ENCODE measurements at regions not wholly inside any gene's neighbourhood (a gene's known extent, or its start where the extent isn't known, plus 50 kb on each side); places are given as distances from the start of the nearest gene placed in this dataset.
"Not testable (repeated sequence)": the region's sequence is repeated elsewhere in the genome, so short reads cannot be mapped to it uniquely, and the experiment has no call there.

- no peak overlapping the region for H3K9ac ChIP-seq (ENCODE audit: low read length)
- no peak overlapping the region for H3K4me3 ChIP-seq (ENCODE audit: low read length)
- no peaks in the 10 kb centered on the region for H3K36me3 ChIP-seq (ENCODE audit: control insufficient read depth, insufficient read depth, low read length)
- H3K4me1 ChIP-seq (ENCODE audit: control insufficient read depth, insufficient read depth, low read length): no peaks in the 10 kb centered on the region
- no peak overlapping the region for H3K27ac ChIP-seq (ENCODE audit: low read depth, low read length)
- H3K27me3 ChIP-seq (ENCODE audit: control insufficient read depth, insufficient read depth, low read length): no peaks in the 10 kb centered on the region
These were observed 110.8 kb downstream of the PSMG1 start for GRCh38 chr21:39072468-39072867.

GRCh38 chr21:39071623-39072214 lies 111.5 kb downstream of the PSMG1 start:
- no peak overlapping the region for H3K27ac ChIP-seq (ENCODE audit: low read depth, low read length)
- H3K9ac ChIP-seq (ENCODE audit: low read length): no peak overlapping the region
- H3K4me3 ChIP-seq (ENCODE audit: low read length): no peak overlapping the region
- H3K4me1 ChIP-seq (ENCODE audit: control insufficient read depth, insufficient read depth, low read length): no peaks in the 10 kb centered on the region
- H3K27me3 ChIP-seq (ENCODE audit: control insufficient read depth, insufficient read depth, low read length): no peaks in the 10 kb centered on the region
- no peaks in the 10 kb centered on the region for H3K36me3 ChIP-seq (ENCODE audit: control insufficient read depth, insufficient read depth, low read length)

- H3K4me1 ChIP-seq (ENCODE audit: control insufficient read depth, insufficient read depth, low read length); H3K27me3 ChIP-seq (ENCODE audit: control insufficient read depth, insufficient read depth, low read length): not testable (repeated sequence)
These were observed 113.4 kb downstream of the PSMG1 start for GRCh38 chr21:39069856-39070255.

GRCh38 chr21:39066829-39067780 lies 116.1 kb downstream of the PSMG1 start:
- H3K27ac ChIP-seq (ENCODE audit: low read depth, low read length): no peak overlapping the region
- H3K4me1 ChIP-seq (ENCODE audit: control insufficient read depth, insufficient read depth, low read length): no peaks in the 10 kb centered on the region
- H3K9ac ChIP-seq (ENCODE audit: low read length): no peak overlapping the region
- H3K36me3 ChIP-seq (ENCODE audit: control insufficient read depth, insufficient read depth, low read length): no peaks in the 10 kb centered on the region
- no peaks in the 10 kb centered on the region for H3K27me3 ChIP-seq (ENCODE audit: control insufficient read depth, insufficient read depth, low read length)
- H3K4me3 ChIP-seq (ENCODE audit: low read length): no peak overlapping the region

More at GRCh38 chr21:39069856-39070255, 113.4 kb downstream of the PSMG1 start:
- not testable (repeated sequence) for H3K9ac ChIP-seq (ENCODE audit: low read length); H3K27ac ChIP-seq (ENCODE audit: low read depth, low read length); H3K36me3 ChIP-seq (ENCODE audit: control insufficient read depth, insufficient read depth, low read length); H3K4me3 ChIP-seq (ENCODE audit: low read length)

- Histone ChIP-seq H3K36me3 (ENCODE audit: control insufficient read depth, insufficient read depth, low read length) (no peaks in the 10 kb centered on the region), H3K4me1 (ENCODE audit: control insufficient read depth, insufficient read depth, low read length) (no peaks in the 10 kb centered on the region), H3K9ac (ENCODE audit: low read length) (no peak overlapping the region), H3K4me3 (ENCODE audit: low read length) (no peak overlapping the region), H3K27me3 (ENCODE audit: control insufficient read depth, insufficient read depth, low read length) (no peaks in the 10 kb centered on the region), H3K27ac (ENCODE audit: low read depth, low read length) (no peak overlapping the region)
These were observed 117.3 kb downstream of the PSMG1 start for GRCh38 chr21:39065917-39066316.

- no peak overlapping the region for H3K9ac ChIP-seq (ENCODE audit: low read length)
- H3K4me1 ChIP-seq (ENCODE audit: control insufficient read depth, insufficient read depth, low read length): no peaks in the 10 kb centered on the region
- no peaks in the 10 kb centered on the region for H3K27me3 ChIP-seq (ENCODE audit: control insufficient read depth, insufficient read depth, low read length)
- H3K36me3 ChIP-seq (ENCODE audit: control insufficient read depth, insufficient read depth, low read length): no peaks in the 10 kb centered on the region
- H3K27ac ChIP-seq (ENCODE audit: low read depth, low read length): no peak overlapping the region
- H3K4me3 ChIP-seq (ENCODE audit: low read length): no peak overlapping the region
These were observed 118.8 kb downstream of the PSMG1 start for GRCh38 chr21:39064325-39065012.

GRCh38 chr21:39063517-39063916 lies 119.7 kb downstream of the PSMG1 start:
- no peak overlapping the region for H3K4me3 ChIP-seq (ENCODE audit: low read length)
- H3K27me3 ChIP-seq (ENCODE audit: control insufficient read depth, insufficient read depth, low read length): no peaks in the 10 kb centered on the region
- H3K27ac ChIP-seq (ENCODE audit: low read depth, low read length): no peak overlapping the region
- H3K9ac ChIP-seq (ENCODE audit: low read length): no peak overlapping the region
- no peaks in the 10 kb centered on the region for H3K36me3 ChIP-seq (ENCODE audit: control insufficient read depth, insufficient read depth, low read length)
- no peaks in the 10 kb centered on the region for H3K4me1 ChIP-seq (ENCODE audit: control insufficient read depth, insufficient read depth, low read length)

GRCh38 chr21:39062196-39062595 lies 121.1 kb downstream of the PSMG1 start:
- Histone ChIP-seq H3K27ac (ENCODE audit: low read depth, low read length) (no peak overlapping the region), H3K4me1 (ENCODE audit: control insufficient read depth, insufficient read depth, low read length) (no peaks in the 10 kb centered on the region)

GRCh38 chr21:39061766-39062165 lies 121.5 kb downstream of the PSMG1 start:
- no peaks in the 10 kb centered on the region for H3K4me1 ChIP-seq (ENCODE audit: control insufficient read depth, insufficient read depth, low read length)
- no peak overlapping the region for H3K9ac ChIP-seq (ENCODE audit: low read length)
- no peaks in the 10 kb centered on the region for H3K36me3 ChIP-seq (ENCODE audit: control insufficient read depth, insufficient read depth, low read length)
- H3K27ac ChIP-seq (ENCODE audit: low read depth, low read length): no peak overlapping the region
- no peak overlapping the region for H3K4me3 ChIP-seq (ENCODE audit: low read length)
- no peaks in the 10 kb centered on the region for H3K27me3 ChIP-seq (ENCODE audit: control insufficient read depth, insufficient read depth, low read length)

More at GRCh38 chr21:39062196-39062595, 121.1 kb downstream of the PSMG1 start:
- H3K4me3 ChIP-seq (ENCODE audit: low read length): no peak overlapping the region
- H3K27me3 ChIP-seq (ENCODE audit: control insufficient read depth, insufficient read depth, low read length): no peaks in the 10 kb centered on the region
- H3K36me3 ChIP-seq (ENCODE audit: control insufficient read depth, insufficient read depth, low read length): no peaks in the 10 kb centered on the region
- no peak overlapping the region for H3K9ac ChIP-seq (ENCODE audit: low read length)

GRCh38 chr21:39060485-39061083 lies 122.7 kb downstream of the PSMG1 start:
- Histone ChIP-seq H3K4me3 (ENCODE audit: low read length) (no peak overlapping the region), H3K27ac (ENCODE audit: low read depth, low read length) (no peak overlapping the region), H3K4me1 (ENCODE audit: control insufficient read depth, insufficient read depth, low read length) (no peaks in the 10 kb centered on the region), H3K9ac (ENCODE audit: low read length) (no peak overlapping the region), H3K36me3 (ENCODE audit: control insufficient read depth, insufficient read depth, low read length) (no peaks in the 10 kb centered on the region), H3K27me3 (ENCODE audit: control insufficient read depth, insufficient read depth, low read length) (no peaks in the 10 kb centered on the region)

GRCh38 chr21:39057121-39057520 lies 126.1 kb downstream of the PSMG1 start:
- H3K4me1 ChIP-seq (ENCODE audit: control insufficient read depth, insufficient read depth, low read length): no peaks in the 10 kb centered on the region
- H3K27ac ChIP-seq (ENCODE audit: low read depth, low read length): no peak overlapping the region
- H3K36me3 ChIP-seq (ENCODE audit: control insufficient read depth, insufficient read depth, low read length): no peaks in the 10 kb centered on the region
- H3K9ac ChIP-seq (ENCODE audit: low read length): no peak overlapping the region
- H3K27me3 ChIP-seq (ENCODE audit: control insufficient read depth, insufficient read depth, low read length): no peaks in the 10 kb centered on the region
- no peak overlapping the region for H3K4me3 ChIP-seq (ENCODE audit: low read length)

GRCh38 chr21:39056636-39057035 lies 126.6 kb downstream of the PSMG1 start:
- Histone ChIP-seq H3K4me3 (ENCODE audit: low read length) (no peak overlapping the region), H3K27me3 (ENCODE audit: control insufficient read depth, insufficient read depth, low read length) (no peaks in the 10 kb centered on the region), H3K4me1 (ENCODE audit: control insufficient read depth, insufficient read depth, low read length) (no peaks in the 10 kb centered on the region), H3K27ac (ENCODE audit: low read depth, low read length) (no peak overlapping the region), H3K9ac (ENCODE audit: low read length) (no peak overlapping the region), H3K36me3 (ENCODE audit: control insufficient read depth, insufficient read depth, low read length) (no peaks in the 10 kb centered on the region)

All from rectal smooth muscle tissue (tissue), 1 donor.